Sigmoid colon (tissue), 4 donors: ENCODE measurements at regions not wholly inside any gene's neighbourhood (a gene's known extent, or its start where the extent isn't known, plus 50 kb on each side); places are given as distances from the start of the nearest gene placed in this dataset.

Source experiments
- EP300 ChIP-seq, 4 donors: sonication (generic); formaldehyde crosslinking; IDR thresholded peaks; one replicate each; pipeline ENCODE4 v1.6.1; 2017; ENCODE audit warnings: antibody characterized with exemption in 4 of 4
- POLR2AphosphoS5 ChIP-seq, 4 donors: sonication (generic); formaldehyde crosslinking; IDR thresholded peaks; one replicate each; pipeline ENCODE4 v1.6.1; 2017; ENCODE audit warnings: antibody characterized with exemption in 4 of 4
- TF ChIP-seq, protein P1 (sequence below), 4 experiments: fragments of 450-650 bp in 3 of 4; fragments of 200-600 bp in 1 of 4; IDR thresholded peaks; one replicate each; pipeline ENCODE4 v1.5.1; 2016 to 2019; ENCODE audit warnings: antibody characterized with exemption in 4 of 4, mild to moderate bottlenecking in 3 of 4, moderate library complexity in 2 of 4

DNA sequence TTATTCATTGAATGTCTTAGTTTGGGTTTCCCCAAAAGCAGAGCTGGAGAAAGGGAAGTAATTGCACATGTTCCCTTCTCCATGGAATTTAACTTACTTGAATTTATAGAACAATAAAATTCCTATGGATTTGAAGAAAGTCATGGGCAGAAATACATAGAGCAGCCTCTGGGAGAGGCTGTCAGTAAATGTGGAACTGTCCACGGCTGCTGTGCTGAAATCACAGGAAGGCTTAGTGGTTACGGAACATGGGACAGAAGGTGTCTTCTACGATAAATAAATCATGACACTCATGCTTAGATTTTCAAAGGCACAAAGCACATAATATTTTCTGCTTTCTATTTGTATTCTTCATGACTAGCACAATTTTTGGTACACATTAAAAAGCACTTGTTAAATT lies 440.6 kb upstream of the IZUMO3 start:
- TF ChIP-seq, protein P1, sequence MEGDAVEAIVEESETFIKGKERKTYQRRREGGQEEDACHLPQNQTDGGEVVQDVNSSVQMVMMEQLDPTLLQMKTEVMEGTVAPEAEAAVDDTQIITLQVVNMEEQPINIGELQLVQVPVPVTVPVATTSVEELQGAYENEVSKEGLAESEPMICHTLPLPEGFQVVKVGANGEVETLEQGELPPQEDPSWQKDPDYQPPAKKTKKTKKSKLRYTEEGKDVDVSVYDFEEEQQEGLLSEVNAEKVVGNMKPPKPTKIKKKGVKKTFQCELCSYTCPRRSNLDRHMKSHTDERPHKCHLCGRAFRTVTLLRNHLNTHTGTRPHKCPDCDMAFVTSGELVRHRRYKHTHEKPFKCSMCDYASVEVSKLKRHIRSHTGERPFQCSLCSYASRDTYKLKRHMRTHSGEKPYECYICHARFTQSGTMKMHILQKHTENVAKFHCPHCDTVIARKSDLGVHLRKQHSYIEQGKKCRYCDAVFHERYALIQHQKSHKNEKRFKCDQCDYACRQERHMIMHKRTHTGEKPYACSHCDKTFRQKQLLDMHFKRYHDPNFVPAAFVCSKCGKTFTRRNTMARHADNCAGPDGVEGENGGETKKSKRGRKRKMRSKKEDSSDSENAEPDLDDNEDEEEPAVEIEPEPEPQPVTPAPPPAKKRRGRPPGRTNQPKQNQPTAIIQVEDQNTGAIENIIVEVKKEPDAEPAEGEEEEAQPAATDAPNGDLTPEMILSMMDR (IDR thresholded peaks at IDR 0.05) = no peak
- TF ChIP-seq EP300 (IDR thresholded peaks at IDR 0.05) (no peak), POLR2AphosphoS5 (IDR thresholded peaks at IDR 0.05) (no peak)
